AG10803 (cell line): ENCODE measurements at regions not wholly inside any gene's neighbourhood (a gene's known extent, or its start where the extent isn't known, plus 50 kb on each side); places are given as distances from the start of the nearest gene placed in this dataset.
A peak's percentile ranks its signal among the peaks of the same experiment; 100 is the strongest.

Experiments used
- DNase-seq: peaks from one replicate; pipeline ENCODE4 v3.0.0; 2010; ENCODE audit warnings: low read depth
- H3K4me3 ChIP-seq: 2 replicates; pipeline ENCODE4 v1.5.1; 2011; ENCODE audit warnings: mild to moderate bottlenecking, low read length, control low read depth
- CTCF ChIP-seq: conservative IDR thresholded peaks from 2 replicates; pipeline ENCODE4 v1.5.1; 2011; ENCODE audit warnings: mild to moderate bottlenecking, low read length, control low read depth, inconsistent platforms

GRCh38 chr6:139828751-139829519 is 454.5 kb upstream of the CITED2 start:
- H3K4me3 ChIP-seq: no peak overlapping the region
- TF ChIP-seq CTCF: no peak
- no peak for DNase-seq

GRCh38 chr6:139825935-139826374 is 451.5 kb upstream of the CITED2 start:
- DNase-seq: no peak
- TF ChIP-seq CTCF: no peak
- no peak overlapping the region for H3K4me3 ChIP-seq

GRCh38 chr6:139824864-139825263 is 450.4 kb upstream of the CITED2 start:
- no peak for DNase-seq
- no peak for TF ChIP-seq CTCF

GRCh38 chr6:139823808-139824126 is 449.3 kb upstream of the CITED2 start:
- DNase-seq: no peak
- H3K4me3 ChIP-seq: no peak overlapping the region
- TF ChIP-seq CTCF: no peak

More at GRCh38 chr6:139824864-139825263, 450.4 kb upstream of the CITED2 start:
- H3K4me3 ChIP-seq: no peak overlapping the region

- TF ChIP-seq CTCF: no peak
- H3K4me3 ChIP-seq: no peak overlapping the region
- no peak for DNase-seq
These were observed 448.8 kb upstream of the CITED2 start for GRCh38 chr6:139823099-139823807.

- no peak for TF ChIP-seq CTCF
- DNase-seq: no peak
These were observed 447.3 kb upstream of the CITED2 start for GRCh38 chr6:139821676-139822223.

GRCh38 chr6:139820210-139820609 is 445.8 kb upstream of the CITED2 start:
- no peak overlapping the region for H3K4me3 ChIP-seq
- TF ChIP-seq CTCF: no peak
- DNase-seq: peak; percentile 55

More at GRCh38 chr6:139821676-139822223, 447.3 kb upstream of the CITED2 start:
- H3K4me3 ChIP-seq: no peak overlapping the region
